HCT116 (cell line): ENCODE measurements at regions not wholly inside any gene's neighbourhood (a gene's known extent, or its start where the extent isn't known, plus 50 kb on each side); places are given as distances from the start of the nearest gene placed in this dataset.

ENCODE experiments used
- ATAC-seq: fragments of 200-7000 bp; cut with Tn5 transposase; 2 replicates; pipeline ENCODE4 v1.9.1; 2020; ENCODE audit warnings: mild to moderate bottlenecking, moderate library complexity
- BruUV-seq: library from RNA; stranded (reverse); fragments of 400-500 nt; replicated peaks from 2 replicates; lab custom pipeline; 2021; lab: Mats Ljungman, UMichigan
- CTCF ChIA-PET: fragments of 300-600 bp; sonication (Branson Sonifier 250); formaldehyde crosslinking; loops from one replicate; lab custom pipeline; 2021; ENCODE audit warnings: antibody characterized with exemption; lab: Charles Lee
- POLR2A ChIA-PET: fragments of 300-600, 350-600 bp; sonication (Branson Sonifier 250); formaldehyde crosslinking; loops from one replicate; lab custom pipeline; 2021; ENCODE audit warnings: antibody characterized with exemption; lab: Charles Lee
- RAD21 ChIA-PET, 2 experiments: fragments of 300-600 bp; sonication (Branson Sonifier 250); formaldehyde crosslinking; loops; one replicate each; lab custom pipeline; 2023; ENCODE audit warnings: low total read pairs in 2 of 2; ENCODE audit not compliant: uncharacterized antibody in 2 of 2, unreplicated experiment in 2 of 2, low non-redundant PET in 1 of 2; lab: Charles Lee
- DNase-seq: peaks from one replicate; pipeline ENCODE4 v3.0.0-alpha.2; 2010; ENCODE audit warnings: low read depth, low spot score
- H2AFZ ChIP-seq: fragments of 200-600 bp; shearing (Covaris generic), sonication (generic); 2 replicates; pipeline ENCODE4 v1.6.1; 2017; ENCODE audit warnings: low read depth, mixed run types, mixed read lengths, antibody characterized with exemption, low read length; ENCODE audit not compliant: poor library complexity, severe bottlenecking
- H3K27ac ChIP-seq: 2 replicates; pipeline ENCODE4 v1.5.1; 2012; ENCODE audit warnings: low read depth, low read length
- H3K27me3 ChIP-seq: fragments of 200-600 bp; sonication (generic); 2 replicates; pipeline ENCODE4 v1.6.1; 2016; ENCODE audit warnings: mixed run types, low read length, mixed read lengths; ENCODE audit not compliant: insufficient read depth
- H3K36me3 ChIP-seq, 2 experiments: fragments of 200-500 bp in 1 of 2; fragments of 200-600 bp in 1 of 2; sonication (Bioruptor generic) in 1 of 2; sonication (generic) in 1 of 2; 2 replicates each; pipeline versions ENCODE4 v1.5.1 to v1.6.1; 2014 to 2016; ENCODE audit warnings: low read length in 2 of 2, inconsistent platforms in 1 of 2, mixed read lengths in 1 of 2, mixed run types in 1 of 2; ENCODE audit not compliant: insufficient read depth in 2 of 2, control insufficient read depth in 1 of 2
- H3K4me1 ChIP-seq, 2 experiments: fragments of 200-600 bp in 1 of 2; sonication (generic) in 1 of 2; 2 replicates each; pipeline versions ENCODE4 v1.5.1 to v1.6.1; 2012 to 2017; ENCODE audit warnings: low read length in 2 of 2, inconsistent platforms in 1 of 2, mild to moderate bottlenecking in 1 of 2, mixed read lengths in 1 of 2, mixed run types in 1 of 2, moderate library complexity in 1 of 2; ENCODE audit not compliant: insufficient read depth in 2 of 2, control insufficient read depth in 1 of 2
- H3K4me2 ChIP-seq: fragments of 200-600 bp; sonication (generic); 2 replicates; pipeline ENCODE4 v1.6.1; 2017; ENCODE audit warnings: mixed run types, low read length, mixed read lengths
- H3K4me3 ChIP-seq, 2 experiments: fragments of 200-600 bp in 1 of 2; sonication (generic) in 1 of 2; replicated peaks in 1 of 2; 2 replicates each; pipeline ENCODE4 v1.5.1; 2011 to 2016; ENCODE audit warnings: low read length in 2 of 2, control low read depth in 1 of 2, low read depth in 1 of 2, mild to moderate bottlenecking in 1 of 2, mixed read lengths in 1 of 2, mixed run types in 1 of 2
- H3K79me2 ChIP-seq: fragments of 200-600 bp; sonication (generic); 2 replicates; pipeline ENCODE4 v1.6.1; 2017; ENCODE audit warnings: mild to moderate bottlenecking, mixed run types, low read length, moderate library complexity, mixed read lengths; ENCODE audit not compliant: insufficient read depth
- H3K9ac ChIP-seq: fragments of 200-600 bp; sonication (generic); 2 replicates; pipeline ENCODE4 v1.6.1; 2016; ENCODE audit warnings: low read length, mixed read lengths
- H3K9me2 ChIP-seq: fragments of 200-600 bp; sonication (generic), shearing (Covaris generic); 2 replicates; pipeline ENCODE4 v1.6.1; 2017; ENCODE audit warnings: mixed run types, mild to moderate bottlenecking, moderate library complexity; ENCODE audit not compliant: insufficient read depth
- H3K9me3 ChIP-seq, 2 experiments: fragments of 200-500 bp in 1 of 2; fragments of 200-600 bp in 1 of 2; sonication (Bioruptor generic) in 1 of 2; sonication (generic) in 1 of 2; 2 replicates each; pipeline ENCODE4 v1.6.1; 2014 to 2017; ENCODE audit warnings: low read length in 2 of 2, mixed read lengths in 2 of 2, inconsistent platforms in 1 of 2, low read depth in 1 of 2, mild to moderate bottlenecking in 1 of 2, mixed run types in 1 of 2, moderate library complexity in 1 of 2; ENCODE audit not compliant: control insufficient read depth in 1 of 2, insufficient read depth in 1 of 2
- H4K20me1 ChIP-seq: fragments of 200-600 bp; sonication (generic), shearing (Covaris generic); 2 replicates; pipeline ENCODE4 v1.6.1; 2017; ENCODE audit warnings: mixed run types, mild to moderate bottlenecking, moderate library complexity; ENCODE audit not compliant: insufficient read depth
- CBX3 ChIP-seq: IDR thresholded peaks from 2 replicates; pipeline ENCODE4 v1.6.1; 2012; ENCODE audit warnings: low read depth
- FOSL1 ChIP-seq: IDR thresholded peaks from 2 replicates; pipeline ENCODE4 v1.6.1; 2012; ENCODE audit warnings: low read depth
- JUND ChIP-seq: IDR thresholded peaks from 2 replicates; pipeline ENCODE4 v1.6.1; 2012
- POLR2AphosphoS5 ChIP-seq: IDR thresholded peaks from 2 replicates; pipeline ENCODE4 v1.6.1; 2011; ENCODE audit warnings: mild to moderate bottlenecking, low read depth, low read length, moderate library complexity
- RAD21 ChIP-seq: IDR thresholded peaks from 2 replicates; pipeline ENCODE4 v1.6.1; 2012; ENCODE audit warnings: low read depth, mild to moderate bottlenecking
- SP1 ChIP-seq: IDR thresholded peaks from 2 replicates; pipeline ENCODE4 v1.6.1; 2012; ENCODE audit warnings: low read depth
- YY1 ChIP-seq: IDR thresholded peaks from 2 replicates; pipeline ENCODE4 v1.6.1; 2011; ENCODE audit warnings: low read length, low read depth, moderate library complexity, mild to moderate bottlenecking; ENCODE audit not compliant: insufficient replicate concordance; ENCODE audit errors: extremely low read depth
- ZFX ChIP-seq: fragments of 450-650 bp; IDR thresholded peaks from 2 replicates; pipeline ENCODE4 v1.6.1; 2017
- ZNF274 ChIP-seq: fragments of 200-500 bp; sonication (Bioruptor generic); IDR thresholded peaks from 2 replicates; pipeline ENCODE4 v1.6.1; 2014; ENCODE audit warnings: mild to moderate bottlenecking, low read depth, low read length, inconsistent platforms
- intact Hi-C: fragments of 100-400 bp; cut with micrococcal nuclease; formaldehyde crosslinking; loops from 2 replicates; pipeline ENCODE4 v1.10.0; 2022
- TF ChIP-seq, protein P1 (sequence below): IDR thresholded peaks from 2 replicates; pipeline ENCODE4 v1.6.1; 2012
- TF ChIP-seq, protein P2 (sequence below): IDR thresholded peaks from 2 replicates; pipeline ENCODE4 v1.6.1; 2012; ENCODE audit warnings: low read depth
- TF ChIP-seq, protein P3 (sequence below): IDR thresholded peaks from 2 replicates; pipeline ENCODE4 v1.6.1; 2011; ENCODE audit warnings: mild to moderate bottlenecking, low read length, moderate library complexity; ENCODE audit not compliant: insufficient replicate concordance; ENCODE audit errors: extremely low read depth
- TF ChIP-seq, protein P4 (sequence below), 3 experiments: fragments of 200-600 bp in 1 of 3; sonication (generic) in 1 of 3; IDR thresholded peaks in 2 of 3; conservative IDR thresholded peaks in 1 of 3; 2 replicates each; pipeline ENCODE4 v1.5.1; 2012 to 2017; ENCODE audit warnings: low read depth in 2 of 3, low read length in 2 of 3, antibody characterized with exemption in 1 of 3, borderline replicate concordance in 1 of 3, control low read depth in 1 of 3, mild to moderate bottlenecking in 1 of 3, mixed read lengths in 1 of 3, mixed run types in 1 of 3, moderate library complexity in 1 of 3; ENCODE audit not compliant: insufficient read depth in 1 of 3

DNA sequence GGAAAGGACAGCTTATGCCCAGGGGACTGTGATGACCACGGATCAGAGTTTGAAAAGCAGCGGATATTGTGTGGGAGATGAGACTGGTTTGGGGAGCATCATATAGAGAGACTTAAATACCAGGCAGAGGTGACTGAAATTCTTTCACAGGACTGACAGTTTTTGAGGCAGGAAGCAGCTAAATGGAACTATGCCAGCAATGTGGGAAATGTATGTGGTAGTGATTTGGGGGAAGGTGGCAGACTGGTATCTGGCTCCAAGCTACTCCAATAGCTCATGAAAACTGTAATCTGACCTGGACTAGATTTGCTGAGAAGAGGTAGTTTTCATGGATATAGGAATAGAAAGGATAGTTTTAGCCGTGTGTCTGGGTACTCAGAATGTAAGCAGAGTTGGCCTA lies 592.6 kb downstream of the REEP3 start (continued):
- TF ChIP-seq JUND, result no peak
- no peak for TF ChIP-seq SP1
- TF ChIP-seq POLR2AphosphoS5, result no peak
- no peak for TF ChIP-seq RAD21

DNA sequence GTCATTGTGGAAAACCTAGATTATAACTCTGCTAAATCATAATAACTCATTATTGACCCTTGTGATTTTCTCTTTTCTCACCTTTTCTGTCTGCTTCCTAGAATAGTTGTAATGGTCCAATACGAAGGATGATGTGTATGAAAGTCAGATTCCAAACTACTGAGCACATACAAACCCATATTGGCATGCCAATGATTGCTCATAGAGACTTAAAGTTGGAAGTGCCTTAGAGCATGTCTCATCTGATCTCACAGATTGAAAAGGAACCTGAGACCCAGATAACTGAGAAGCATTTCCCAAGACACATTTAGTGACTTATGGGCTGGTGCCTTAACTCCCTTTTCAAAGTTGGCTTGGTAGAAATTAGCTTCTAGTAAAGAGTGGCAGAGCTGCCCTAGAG lies 594.3 kb downstream of the REEP3 start:
- CTCF ChIA-PET, result interaction anchor here (1.4 to 1.7 kb wide), 3 partner anchors 14 to 264 kb away, joined by 3 to 10 read pairs (median 5); no protein-coding TSS in a partner anchor
- H4K20me1 ChIP-seq, result no peaks in the 10 kb centered on the region
- no peaks in the 10 kb centered on the region for H3K79me2 ChIP-seq
- no peaks in the 10 kb centered on the region for H3K4me1 ChIP-seq
- BruUV-seq, result no TSS peak
- ATAC-seq (no peak), DNase-seq (no peak)
- H3K9me2 ChIP-seq, result no peaks in the 10 kb centered on the region
- H3K4me3 ChIP-seq, result no peak overlapping the region
- H3K4me2 ChIP-seq, result no peak overlapping the region
- TF ChIP-seq POLR2AphosphoS5 (no peak), ZFX (no peak), CBX3 (no peak), JUND (no peak), ZNF274 (no peak), YY1 (no peak), RAD21 (no peak), FOSL1 (no peak)
- TF ChIP-seq, protein P1, sequence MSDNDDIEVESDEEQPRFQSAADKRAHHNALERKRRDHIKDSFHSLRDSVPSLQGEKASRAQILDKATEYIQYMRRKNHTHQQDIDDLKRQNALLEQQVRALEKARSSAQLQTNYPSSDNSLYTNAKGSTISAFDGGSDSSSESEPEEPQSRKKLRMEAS, result no peak
- TF ChIP-seq, protein P2, sequence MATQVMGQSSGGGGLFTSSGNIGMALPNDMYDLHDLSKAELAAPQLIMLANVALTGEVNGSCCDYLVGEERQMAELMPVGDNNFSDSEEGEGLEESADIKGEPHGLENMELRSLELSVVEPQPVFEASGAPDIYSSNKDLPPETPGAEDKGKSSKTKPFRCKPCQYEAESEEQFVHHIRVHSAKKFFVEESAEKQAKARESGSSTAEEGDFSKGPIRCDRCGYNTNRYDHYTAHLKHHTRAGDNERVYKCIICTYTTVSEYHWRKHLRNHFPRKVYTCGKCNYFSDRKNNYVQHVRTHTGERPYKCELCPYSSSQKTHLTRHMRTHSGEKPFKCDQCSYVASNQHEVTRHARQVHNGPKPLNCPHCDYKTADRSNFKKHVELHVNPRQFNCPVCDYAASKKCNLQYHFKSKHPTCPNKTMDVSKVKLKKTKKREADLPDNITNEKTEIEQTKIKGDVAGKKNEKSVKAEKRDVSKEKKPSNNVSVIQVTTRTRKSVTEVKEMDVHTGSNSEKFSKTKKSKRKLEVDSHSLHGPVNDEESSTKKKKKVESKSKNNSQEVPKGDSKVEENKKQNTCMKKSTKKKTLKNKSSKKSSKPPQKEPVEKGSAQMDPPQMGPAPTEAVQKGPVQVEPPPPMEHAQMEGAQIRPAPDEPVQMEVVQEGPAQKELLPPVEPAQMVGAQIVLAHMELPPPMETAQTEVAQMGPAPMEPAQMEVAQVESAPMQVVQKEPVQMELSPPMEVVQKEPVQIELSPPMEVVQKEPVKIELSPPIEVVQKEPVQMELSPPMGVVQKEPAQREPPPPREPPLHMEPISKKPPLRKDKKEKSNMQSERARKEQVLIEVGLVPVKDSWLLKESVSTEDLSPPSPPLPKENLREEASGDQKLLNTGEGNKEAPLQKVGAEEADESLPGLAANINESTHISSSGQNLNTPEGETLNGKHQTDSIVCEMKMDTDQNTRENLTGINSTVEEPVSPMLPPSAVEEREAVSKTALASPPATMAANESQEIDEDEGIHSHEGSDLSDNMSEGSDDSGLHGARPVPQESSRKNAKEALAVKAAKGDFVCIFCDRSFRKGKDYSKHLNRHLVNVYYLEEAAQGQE, result no peak
- TF ChIP-seq, protein P3, sequence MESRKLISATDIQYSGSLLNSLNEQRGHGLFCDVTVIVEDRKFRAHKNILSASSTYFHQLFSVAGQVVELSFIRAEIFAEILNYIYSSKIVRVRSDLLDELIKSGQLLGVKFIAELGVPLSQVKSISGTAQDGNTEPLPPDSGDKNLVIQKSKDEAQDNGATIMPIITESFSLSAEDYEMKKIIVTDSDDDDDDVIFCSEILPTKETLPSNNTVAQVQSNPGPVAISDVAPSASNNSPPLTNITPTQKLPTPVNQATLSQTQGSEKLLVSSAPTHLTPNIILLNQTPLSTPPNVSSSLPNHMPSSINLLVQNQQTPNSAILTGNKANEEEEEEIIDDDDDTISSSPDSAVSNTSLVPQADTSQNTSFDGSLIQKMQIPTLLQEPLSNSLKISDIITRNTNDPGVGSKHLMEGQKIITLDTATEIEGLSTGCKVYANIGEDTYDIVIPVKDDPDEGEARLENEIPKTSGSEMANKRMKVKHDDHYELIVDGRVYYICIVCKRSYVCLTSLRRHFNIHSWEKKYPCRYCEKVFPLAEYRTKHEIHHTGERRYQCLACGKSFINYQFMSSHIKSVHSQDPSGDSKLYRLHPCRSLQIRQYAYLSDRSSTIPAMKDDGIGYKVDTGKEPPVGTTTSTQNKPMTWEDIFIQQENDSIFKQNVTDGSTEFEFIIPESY, result no peak
- TF ChIP-seq, protein P4, sequence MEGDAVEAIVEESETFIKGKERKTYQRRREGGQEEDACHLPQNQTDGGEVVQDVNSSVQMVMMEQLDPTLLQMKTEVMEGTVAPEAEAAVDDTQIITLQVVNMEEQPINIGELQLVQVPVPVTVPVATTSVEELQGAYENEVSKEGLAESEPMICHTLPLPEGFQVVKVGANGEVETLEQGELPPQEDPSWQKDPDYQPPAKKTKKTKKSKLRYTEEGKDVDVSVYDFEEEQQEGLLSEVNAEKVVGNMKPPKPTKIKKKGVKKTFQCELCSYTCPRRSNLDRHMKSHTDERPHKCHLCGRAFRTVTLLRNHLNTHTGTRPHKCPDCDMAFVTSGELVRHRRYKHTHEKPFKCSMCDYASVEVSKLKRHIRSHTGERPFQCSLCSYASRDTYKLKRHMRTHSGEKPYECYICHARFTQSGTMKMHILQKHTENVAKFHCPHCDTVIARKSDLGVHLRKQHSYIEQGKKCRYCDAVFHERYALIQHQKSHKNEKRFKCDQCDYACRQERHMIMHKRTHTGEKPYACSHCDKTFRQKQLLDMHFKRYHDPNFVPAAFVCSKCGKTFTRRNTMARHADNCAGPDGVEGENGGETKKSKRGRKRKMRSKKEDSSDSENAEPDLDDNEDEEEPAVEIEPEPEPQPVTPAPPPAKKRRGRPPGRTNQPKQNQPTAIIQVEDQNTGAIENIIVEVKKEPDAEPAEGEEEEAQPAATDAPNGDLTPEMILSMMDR (IDR thresholded peaks at IDR 0.05 in 2 of 3, conservative IDR thresholded peaks at IDR 0.05 in 1 of 3; ENCODE audit: borderline replicate concordance in 1 of 3, insufficient read depth in 1 of 3, low read depth in 2 of 3, low read length in 2 of 3), result no peak
- no peaks in the 10 kb centered on the region for H3K9me3 ChIP-seq
- H3K36me3 ChIP-seq, result no peaks in the 10 kb centered on the region
- peak overlapping the region; percentile 13 for H2AFZ ChIP-seq
- no peak overlapping the region for H3K9ac ChIP-seq
- no peak overlapping the region for H3K27ac ChIP-seq
- no peaks in the 10 kb centered on the region for H3K27me3 ChIP-seq
- RAD21 ChIA-PET, result interaction anchor here in 1 of 2 experiments (0.7 kb wide), 1 partner anchor 759 kb away, joined by 3 read pairs; no protein-coding TSS in a partner anchor
- intact Hi-C loops, result loop anchor here (10.0 kb wide), 1 partner anchor 259 kb away; no protein-coding TSS in a partner anchor
- POLR2A ChIA-PET, result no interaction called here
